ENCODE measurements at regions not wholly inside any gene's neighbourhood (a gene's known extent, or its start where the extent isn't known, plus 50 kb on each side); places are given as distances from the start of the nearest gene placed in this dataset.

DNA sequence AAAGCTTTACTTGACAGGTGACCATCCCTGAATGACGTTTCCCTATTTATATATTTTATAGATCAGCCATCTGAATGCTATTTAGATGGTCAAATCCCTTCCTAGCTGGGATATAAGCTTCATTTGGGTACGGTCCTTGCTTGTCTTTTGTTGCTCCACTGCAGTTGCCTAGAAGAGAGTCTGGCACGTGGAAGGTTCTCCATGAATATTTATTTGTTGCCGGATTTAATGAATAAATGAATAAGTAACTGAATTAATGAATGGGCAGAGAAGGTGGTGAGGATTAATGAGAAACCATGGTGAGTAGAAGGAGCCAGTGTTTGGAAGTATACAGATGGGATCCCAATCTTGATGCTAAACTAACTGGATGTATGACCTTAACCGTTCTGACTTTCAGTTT lies 222.1 kb downstream of the LPIN1 start:
- TF ChIP-seq, protein P1, sequence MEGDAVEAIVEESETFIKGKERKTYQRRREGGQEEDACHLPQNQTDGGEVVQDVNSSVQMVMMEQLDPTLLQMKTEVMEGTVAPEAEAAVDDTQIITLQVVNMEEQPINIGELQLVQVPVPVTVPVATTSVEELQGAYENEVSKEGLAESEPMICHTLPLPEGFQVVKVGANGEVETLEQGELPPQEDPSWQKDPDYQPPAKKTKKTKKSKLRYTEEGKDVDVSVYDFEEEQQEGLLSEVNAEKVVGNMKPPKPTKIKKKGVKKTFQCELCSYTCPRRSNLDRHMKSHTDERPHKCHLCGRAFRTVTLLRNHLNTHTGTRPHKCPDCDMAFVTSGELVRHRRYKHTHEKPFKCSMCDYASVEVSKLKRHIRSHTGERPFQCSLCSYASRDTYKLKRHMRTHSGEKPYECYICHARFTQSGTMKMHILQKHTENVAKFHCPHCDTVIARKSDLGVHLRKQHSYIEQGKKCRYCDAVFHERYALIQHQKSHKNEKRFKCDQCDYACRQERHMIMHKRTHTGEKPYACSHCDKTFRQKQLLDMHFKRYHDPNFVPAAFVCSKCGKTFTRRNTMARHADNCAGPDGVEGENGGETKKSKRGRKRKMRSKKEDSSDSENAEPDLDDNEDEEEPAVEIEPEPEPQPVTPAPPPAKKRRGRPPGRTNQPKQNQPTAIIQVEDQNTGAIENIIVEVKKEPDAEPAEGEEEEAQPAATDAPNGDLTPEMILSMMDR (IDR thresholded peaks at IDR 0.05; ENCODE audit: low read depth, low read length) = no peak
- TF ChIP-seq EZH2phosphoT487 (IDR thresholded peaks at IDR 0.05; ENCODE audit: low read depth) = no peak
